ENCODE measurements at regions not wholly inside any gene's neighbourhood (a gene's known extent, or its start where the extent isn't known, plus 50 kb on each side); places are given as distances from the start of the nearest gene placed in this dataset.
A peak's percentile ranks its signal among the peaks of the same experiment; 100 is the strongest.
"Not testable (repeated sequence)": the region's sequence is repeated elsewhere in the genome, so short reads cannot be mapped to it uniquely, and the experiment has no call there.

GRCh38 chr22:23393721-23394320 is 186.3 kb downstream of the IGLL1 start:
- no peak for DNase-seq

- not testable (repeated sequence) for DNase-seq
Measured at GRCh38 chr22:23393199-23393598, 186.9 kb downstream of the IGLL1 start.

- DNase-seq: no peak
Measured at GRCh38 chr22:23392420-23393121, 187.5 kb downstream of the IGLL1 start.

GRCh38 chr22:23391022-23391421 is 189.1 kb downstream of the IGLL1 start:
- DNase-seq: no peak

- DNase-seq: no peak
Measured at GRCh38 chr22:23389271-23390071, 190.6 kb downstream of the IGLL1 start.

GRCh38 chr22:23388517-23388890 is 191.6 kb downstream of the IGLL1 start:
- no peak for DNase-seq

- no peak for DNase-seq
Measured at GRCh38 chr22:23387827-23388516, 192.1 kb downstream of the IGLL1 start.

- no peak for DNase-seq
Measured at GRCh38 chr22:23386822-23387580, 193.1 kb downstream of the IGLL1 start.

GRCh38 chr22:23385678-23386631 is 194.1 kb downstream of the IGLL1 start:
- DNase-seq: peak; percentile 94

- no peak for DNase-seq
Measured at GRCh38 chr22:23384923-23385677, 195.0 kb downstream of the IGLL1 start.

GRCh38 chr22:23384431-23384830 is 195.7 kb downstream of the IGLL1 start:
- no peak for DNase-seq

- no peak for DNase-seq
Measured at GRCh38 chr22:23383491-23384361, 196.4 kb downstream of the IGLL1 start.

- no peak for DNase-seq
Measured at GRCh38 chr22:23382428-23383218, 197.5 kb downstream of the IGLL1 start.

GRCh38 chr22:23381661-23382427 is 198.2 kb downstream of the IGLL1 start:
- DNase-seq: no peak

GRCh38 chr22:23380911-23381310 is 199.2 kb downstream of the IGLL1 start:
- DNase-seq: no peak

GRCh38 chr22:23380230-23380573 is 199.9 kb downstream of the IGLL1 start:
- DNase-seq: no peak

GRCh38 chr22:23379540-23380229 is 199.4 kb downstream of the BCR start:
- not testable (repeated sequence) for DNase-seq
